GM12872 (cell line): ENCODE measurements at regions not wholly inside any gene's neighbourhood (a gene's known extent, or its start where the extent isn't known, plus 50 kb on each side); places are given as distances from the start of the nearest gene placed in this dataset.

ENCODE experiments used
- TF ChIP-seq, protein P1 (sequence below): IDR thresholded peaks from 3 replicates; pipeline ENCODE4 v1.5.1; 2011; ENCODE audit warnings: low read depth, mild to moderate bottlenecking, low read length, moderate library complexity; ENCODE audit not compliant: insufficient read depth

- TF ChIP-seq, protein P1, sequence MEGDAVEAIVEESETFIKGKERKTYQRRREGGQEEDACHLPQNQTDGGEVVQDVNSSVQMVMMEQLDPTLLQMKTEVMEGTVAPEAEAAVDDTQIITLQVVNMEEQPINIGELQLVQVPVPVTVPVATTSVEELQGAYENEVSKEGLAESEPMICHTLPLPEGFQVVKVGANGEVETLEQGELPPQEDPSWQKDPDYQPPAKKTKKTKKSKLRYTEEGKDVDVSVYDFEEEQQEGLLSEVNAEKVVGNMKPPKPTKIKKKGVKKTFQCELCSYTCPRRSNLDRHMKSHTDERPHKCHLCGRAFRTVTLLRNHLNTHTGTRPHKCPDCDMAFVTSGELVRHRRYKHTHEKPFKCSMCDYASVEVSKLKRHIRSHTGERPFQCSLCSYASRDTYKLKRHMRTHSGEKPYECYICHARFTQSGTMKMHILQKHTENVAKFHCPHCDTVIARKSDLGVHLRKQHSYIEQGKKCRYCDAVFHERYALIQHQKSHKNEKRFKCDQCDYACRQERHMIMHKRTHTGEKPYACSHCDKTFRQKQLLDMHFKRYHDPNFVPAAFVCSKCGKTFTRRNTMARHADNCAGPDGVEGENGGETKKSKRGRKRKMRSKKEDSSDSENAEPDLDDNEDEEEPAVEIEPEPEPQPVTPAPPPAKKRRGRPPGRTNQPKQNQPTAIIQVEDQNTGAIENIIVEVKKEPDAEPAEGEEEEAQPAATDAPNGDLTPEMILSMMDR, result no peak
These were observed 124.9 kb upstream of the MRI1 start for GRCh38 chr19:13639342-13639929.

DNA sequence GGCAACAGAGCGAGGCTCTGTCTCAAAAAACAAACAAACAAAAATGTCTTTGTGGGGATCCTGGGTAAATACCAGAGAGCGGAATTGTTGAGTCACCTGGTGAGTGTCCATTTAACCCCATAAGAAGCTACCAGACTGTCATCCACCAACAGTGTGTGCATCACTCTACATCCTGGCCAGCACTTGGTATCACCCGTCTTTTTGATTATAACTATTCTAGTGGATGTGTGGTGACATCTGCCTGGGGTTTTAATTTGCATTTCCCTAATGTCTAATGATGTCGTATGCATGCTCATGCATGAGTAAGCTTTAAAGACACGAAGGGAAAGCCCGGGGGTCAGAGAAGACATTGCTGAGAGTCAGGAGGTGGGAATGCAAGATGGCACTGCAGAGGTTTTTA, 126.7 kb upstream of the MRI1 start:
- TF ChIP-seq, protein P1, result no peak

GRCh38 chr19:13634658-13635057, 128.4 kb upstream of the CACNA1A start:
- TF ChIP-seq, protein P1, result no peak

- TF ChIP-seq, protein P1, result no peak
These were observed 127.2 kb upstream of the CACNA1A start for GRCh38 chr19:13633522-13633922.

- TF ChIP-seq, protein P1, result no peak
These were observed 126.8 kb upstream of the CACNA1A start for GRCh38 chr19:13633109-13633508.

- TF ChIP-seq, protein P1, result no peak
These were observed 123.5 kb upstream of the CACNA1A start for GRCh38 chr19:13629687-13630357.

DNA sequence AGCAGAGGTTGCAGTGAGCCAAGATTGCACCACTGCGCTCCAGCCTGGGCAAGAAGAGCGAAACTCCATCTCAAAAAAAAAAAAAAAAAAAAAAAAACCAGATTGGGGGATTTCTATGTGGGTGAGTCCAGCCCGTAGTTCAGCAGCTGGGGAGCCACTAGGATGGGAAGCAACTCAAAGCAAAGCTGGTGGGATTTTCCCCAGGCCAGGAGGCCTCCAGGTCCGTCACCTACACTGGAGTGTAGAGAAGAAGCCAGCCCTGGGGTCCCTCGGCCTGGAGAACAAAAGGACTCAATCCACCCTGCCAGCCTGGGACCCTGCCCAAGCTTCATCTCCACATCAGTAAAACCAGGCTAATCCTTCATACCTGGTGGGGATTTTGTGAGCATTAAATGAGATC, 121.3 kb upstream of the CACNA1A start:
- TF ChIP-seq, protein P1, result no peak
